ENCODE measurements at regions not wholly inside any gene's neighbourhood (a gene's known extent, or its start where the extent isn't known, plus 50 kb on each side); places are given as distances from the start of the nearest gene placed in this dataset.

DNA sequence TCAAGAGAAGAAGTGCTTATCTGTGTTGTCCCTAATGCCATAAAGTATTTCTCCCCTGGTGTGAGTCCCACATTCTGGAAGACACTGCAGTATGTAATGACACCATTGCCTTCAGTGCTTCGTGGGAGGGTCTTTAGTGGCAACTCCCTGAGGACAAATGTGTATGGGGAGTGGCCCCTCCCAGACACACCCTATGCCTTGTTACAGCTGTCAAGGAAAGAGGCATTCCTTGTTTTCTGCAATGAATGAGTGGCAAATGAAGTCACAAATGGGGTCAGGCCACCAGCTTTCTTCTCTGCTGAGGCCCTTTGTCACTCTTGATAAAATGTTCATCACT, 183.2 kb downstream of the FGFR2 start:
- no peak for DNase-seq (ENCODE audit: low read depth)
- H3K4me3 ChIP-seq (ENCODE audit: control insufficient read depth, low read depth, low read length) = no peak overlapping the region
- TF ChIP-seq, protein P1, sequence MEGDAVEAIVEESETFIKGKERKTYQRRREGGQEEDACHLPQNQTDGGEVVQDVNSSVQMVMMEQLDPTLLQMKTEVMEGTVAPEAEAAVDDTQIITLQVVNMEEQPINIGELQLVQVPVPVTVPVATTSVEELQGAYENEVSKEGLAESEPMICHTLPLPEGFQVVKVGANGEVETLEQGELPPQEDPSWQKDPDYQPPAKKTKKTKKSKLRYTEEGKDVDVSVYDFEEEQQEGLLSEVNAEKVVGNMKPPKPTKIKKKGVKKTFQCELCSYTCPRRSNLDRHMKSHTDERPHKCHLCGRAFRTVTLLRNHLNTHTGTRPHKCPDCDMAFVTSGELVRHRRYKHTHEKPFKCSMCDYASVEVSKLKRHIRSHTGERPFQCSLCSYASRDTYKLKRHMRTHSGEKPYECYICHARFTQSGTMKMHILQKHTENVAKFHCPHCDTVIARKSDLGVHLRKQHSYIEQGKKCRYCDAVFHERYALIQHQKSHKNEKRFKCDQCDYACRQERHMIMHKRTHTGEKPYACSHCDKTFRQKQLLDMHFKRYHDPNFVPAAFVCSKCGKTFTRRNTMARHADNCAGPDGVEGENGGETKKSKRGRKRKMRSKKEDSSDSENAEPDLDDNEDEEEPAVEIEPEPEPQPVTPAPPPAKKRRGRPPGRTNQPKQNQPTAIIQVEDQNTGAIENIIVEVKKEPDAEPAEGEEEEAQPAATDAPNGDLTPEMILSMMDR (IDR thresholded peaks at IDR 0.05; ENCODE audit: control insufficient read depth, insufficient read depth, low read depth, low read length, missing control alignments) = no peak

DNA sequence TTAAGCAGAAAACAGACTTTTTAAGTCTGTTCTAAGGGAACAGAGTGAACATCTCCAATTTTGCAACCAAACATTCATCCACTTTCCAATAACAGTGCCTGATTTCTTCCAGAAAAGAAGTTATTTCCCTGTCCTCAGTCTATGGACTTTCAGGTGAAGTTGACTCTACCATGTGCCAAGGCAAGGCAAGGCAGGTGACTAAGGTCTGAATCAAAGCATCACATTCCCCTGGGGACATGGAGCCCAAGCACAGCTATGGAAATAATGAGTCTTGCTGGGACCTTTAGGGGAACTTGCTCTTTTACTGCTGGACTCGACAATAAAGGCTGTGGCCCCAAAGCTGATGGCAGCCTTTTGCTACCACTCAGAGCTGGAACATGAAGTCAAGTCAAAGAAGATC, 182.2 kb downstream of the FGFR2 start:
- no peak overlapping the region for H3K4me3 ChIP-seq (ENCODE audit: control insufficient read depth, low read depth, low read length)
- TF ChIP-seq, protein P1 (IDR thresholded peaks at IDR 0.05; ENCODE audit: control insufficient read depth, insufficient read depth, low read depth, low read length, missing control alignments) = no peak
- DNase-seq (ENCODE audit: low read depth) = no peak

DNA sequence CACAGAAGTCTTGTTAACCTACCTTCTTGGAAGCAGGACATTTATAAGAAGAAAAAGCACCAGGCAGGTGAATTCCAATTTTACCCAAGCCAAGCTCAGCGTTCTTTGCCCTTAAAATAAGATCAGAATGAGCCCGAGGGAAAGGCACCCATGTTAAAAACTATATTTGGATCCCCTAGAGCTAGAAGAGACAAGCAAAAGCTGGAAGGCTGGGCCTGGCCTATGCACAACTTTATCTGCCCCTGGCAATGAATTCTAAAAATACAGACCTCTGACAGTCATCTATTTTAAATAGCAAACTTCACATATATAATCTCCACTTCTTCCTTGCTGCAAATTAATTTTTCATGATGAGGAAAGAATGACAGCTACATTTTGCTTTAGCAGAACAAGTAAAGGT, 180.9 kb downstream of the FGFR2 start:
- TF ChIP-seq, protein P1 (IDR thresholded peaks at IDR 0.05; ENCODE audit: control insufficient read depth, insufficient read depth, low read depth, low read length, missing control alignments) = no peak
- H3K4me3 ChIP-seq (ENCODE audit: control insufficient read depth, low read depth, low read length) = no peak overlapping the region
- DNase-seq (ENCODE audit: low read depth) = no peak

DNA sequence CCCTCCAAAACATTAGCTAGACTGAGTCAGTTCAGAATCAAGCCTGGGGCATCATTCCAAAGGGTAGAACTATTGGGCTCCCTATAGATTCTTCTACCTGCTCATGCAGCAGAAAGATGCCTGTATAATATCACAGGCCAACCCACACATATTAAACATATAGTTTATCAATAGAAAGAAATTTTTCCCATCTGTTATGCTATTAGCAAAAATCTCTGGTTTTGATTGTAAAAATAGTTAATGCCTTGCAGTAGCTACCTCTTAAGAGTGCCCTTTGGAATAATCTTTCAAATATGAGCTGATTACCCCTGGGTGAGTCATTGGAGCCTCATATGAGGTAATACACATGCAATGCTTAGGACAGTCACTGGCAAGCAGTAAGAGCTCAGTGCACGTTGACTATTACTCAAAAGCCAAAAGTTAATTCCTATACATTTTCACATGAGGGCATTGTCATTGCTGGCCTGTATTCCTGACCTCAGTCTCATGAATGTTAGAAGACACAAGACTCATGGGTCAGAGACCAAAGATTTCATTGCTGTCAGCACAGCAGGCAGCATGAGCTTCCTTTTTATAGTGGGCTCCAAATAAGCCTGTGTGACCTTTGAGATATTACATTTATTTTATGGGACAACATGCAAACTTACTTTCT, 180.0 kb downstream of the FGFR2 start:
- DNase-seq (ENCODE audit: low read depth) = no peak
- TF ChIP-seq, protein P1 (IDR thresholded peaks at IDR 0.05; ENCODE audit: control insufficient read depth, insufficient read depth, low read depth, low read length, missing control alignments) = no peak
- H3K4me3 ChIP-seq (ENCODE audit: control insufficient read depth, low read depth, low read length) = no peak overlapping the region

DNA sequence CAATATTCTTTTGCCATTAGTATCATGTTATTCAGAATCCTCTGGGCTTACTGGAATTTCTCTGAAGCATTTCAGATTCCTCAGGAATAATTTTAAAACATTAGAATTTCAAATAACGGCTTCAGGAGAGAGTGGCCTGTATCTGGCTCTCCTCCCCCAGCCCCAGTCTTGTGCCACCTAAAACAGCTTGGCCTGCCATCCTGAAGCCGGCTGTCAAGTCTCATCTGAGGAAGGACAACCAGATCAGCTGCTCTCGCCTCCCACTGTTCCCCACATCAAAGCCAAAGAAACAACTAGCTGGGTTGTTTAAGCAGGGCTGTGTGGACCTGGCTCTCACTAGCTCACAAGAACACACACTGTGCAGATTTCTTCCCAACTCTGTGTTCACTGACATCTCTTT, 178.2 kb downstream of the FGFR2 start:
- TF ChIP-seq, protein P1 (IDR thresholded peaks at IDR 0.05; ENCODE audit: control insufficient read depth, insufficient read depth, low read depth, low read length, missing control alignments) = no peak
- no peak overlapping the region for H3K4me3 ChIP-seq (ENCODE audit: control insufficient read depth, low read depth, low read length)
- no peak for DNase-seq (ENCODE audit: low read depth)

DNA sequence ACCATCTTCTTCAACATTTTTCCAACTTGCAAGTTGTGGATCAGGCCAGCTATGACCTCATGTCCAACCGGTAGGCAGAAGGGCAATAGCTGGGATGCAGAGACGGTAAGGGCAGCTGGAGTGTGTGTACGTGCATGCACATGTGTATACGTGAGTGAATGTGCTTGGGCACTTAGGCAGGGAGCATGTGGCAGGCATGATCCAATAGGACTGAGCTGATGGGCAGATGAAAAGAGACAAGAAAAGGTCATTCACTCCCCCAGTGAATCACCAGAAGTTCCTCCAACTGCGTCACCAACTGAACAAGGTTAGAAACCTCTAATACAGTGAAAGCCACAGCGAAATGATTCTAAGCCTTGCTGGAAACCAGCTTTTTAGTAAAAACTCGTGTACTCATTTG, 176.1 kb downstream of the FGFR2 start:
- no peak for DNase-seq (ENCODE audit: low read depth)
- no peak overlapping the region for H3K4me3 ChIP-seq (ENCODE audit: control insufficient read depth, low read depth, low read length)
- TF ChIP-seq, protein P1 (IDR thresholded peaks at IDR 0.05; ENCODE audit: control insufficient read depth, insufficient read depth, low read depth, low read length, missing control alignments) = no peak

DNA sequence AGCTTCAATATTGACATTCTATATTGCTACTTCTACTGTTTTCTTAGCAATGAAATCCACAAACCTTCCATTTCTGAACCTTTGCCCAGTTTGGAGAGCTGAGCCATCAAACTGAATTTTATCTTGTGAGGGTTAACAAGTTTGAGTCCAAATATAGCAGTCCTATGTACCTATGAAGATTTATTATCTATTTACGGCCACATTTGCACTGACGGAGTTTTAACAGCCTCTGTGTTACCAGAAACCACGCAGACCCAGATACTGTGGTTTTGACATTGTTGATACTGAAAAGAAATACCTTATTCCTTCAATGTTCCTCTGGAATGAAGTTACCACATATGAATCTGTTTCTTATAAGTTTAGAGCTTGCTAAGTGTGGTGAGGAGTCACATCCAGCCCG, 172.6 kb downstream of the FGFR2 start:
- DNase-seq (ENCODE audit: low read depth) = no peak
- TF ChIP-seq, protein P1 (IDR thresholded peaks at IDR 0.05; ENCODE audit: control insufficient read depth, insufficient read depth, low read depth, low read length, missing control alignments) = no peak
- no peak overlapping the region for H3K4me3 ChIP-seq (ENCODE audit: control insufficient read depth, low read depth, low read length)

All from AG09309 (cell line).